ENCODE measurements at regions not wholly inside any gene's neighbourhood (a gene's known extent, or its start where the extent isn't known, plus 50 kb on each side); places are given as distances from the start of the nearest gene placed in this dataset.

GRCh38 chr7:81233208-81233940, 314.5 kb upstream of the SEMA3C start:
- TF ChIP-seq, protein P1, sequence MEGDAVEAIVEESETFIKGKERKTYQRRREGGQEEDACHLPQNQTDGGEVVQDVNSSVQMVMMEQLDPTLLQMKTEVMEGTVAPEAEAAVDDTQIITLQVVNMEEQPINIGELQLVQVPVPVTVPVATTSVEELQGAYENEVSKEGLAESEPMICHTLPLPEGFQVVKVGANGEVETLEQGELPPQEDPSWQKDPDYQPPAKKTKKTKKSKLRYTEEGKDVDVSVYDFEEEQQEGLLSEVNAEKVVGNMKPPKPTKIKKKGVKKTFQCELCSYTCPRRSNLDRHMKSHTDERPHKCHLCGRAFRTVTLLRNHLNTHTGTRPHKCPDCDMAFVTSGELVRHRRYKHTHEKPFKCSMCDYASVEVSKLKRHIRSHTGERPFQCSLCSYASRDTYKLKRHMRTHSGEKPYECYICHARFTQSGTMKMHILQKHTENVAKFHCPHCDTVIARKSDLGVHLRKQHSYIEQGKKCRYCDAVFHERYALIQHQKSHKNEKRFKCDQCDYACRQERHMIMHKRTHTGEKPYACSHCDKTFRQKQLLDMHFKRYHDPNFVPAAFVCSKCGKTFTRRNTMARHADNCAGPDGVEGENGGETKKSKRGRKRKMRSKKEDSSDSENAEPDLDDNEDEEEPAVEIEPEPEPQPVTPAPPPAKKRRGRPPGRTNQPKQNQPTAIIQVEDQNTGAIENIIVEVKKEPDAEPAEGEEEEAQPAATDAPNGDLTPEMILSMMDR (conservative IDR thresholded peaks at IDR 0.05; ENCODE audit: low read depth, low read length): no peak
- TF ChIP-seq EZH2phosphoT487 (IDR thresholded peaks at IDR 0.05; ENCODE audit: borderline replicate concordance, low read length) (no peak), EZH2 (IDR thresholded peaks at IDR 0.05; ENCODE audit: low read length, unreplicated experiment) (no peak)
